WTC11 (cell line): ENCODE measurements at regions not wholly inside any gene's neighbourhood (a gene's known extent, or its start where the extent isn't known, plus 50 kb on each side); places are given as distances from the start of the nearest gene placed in this dataset.

Experiments
- ARID4B ChIP-seq: sonication (generic); formaldehyde crosslinking; IDR thresholded peaks from 2 replicates; pipeline ENCODE4 v1.8.0; 2023; ENCODE audit warnings: missing genetic modification reagents, mild to moderate bottlenecking, borderline replicate concordance
- ATF1 ChIP-seq: sonication (generic); formaldehyde crosslinking; IDR thresholded peaks from 2 replicates; pipeline ENCODE4 v1.8.1; 2023; ENCODE audit warnings: mild to moderate bottlenecking, moderate library complexity, missing genetic modification reagents
- CREB1 ChIP-seq: sonication (generic); formaldehyde crosslinking; IDR thresholded peaks from 2 replicates; pipeline ENCODE4 v1.8.0; 2023; ENCODE audit warnings: mild to moderate bottlenecking, missing genetic modification reagents
- CTCF ChIP-seq: fragments of 200-600 bp; IDR thresholded peaks from 2 replicates; pipeline ENCODE4 v1.8.0; 2022; ENCODE audit warnings: antibody characterized with exemption
- HMGA2 ChIP-seq: fragments of 250-450 bp; sonication (Bioruptor Pico); IDR thresholded peaks from 2 replicates; pipeline ENCODE4 v1.4.0; 2021; ENCODE audit warnings: mild to moderate bottlenecking, moderate library complexity
- NFE2L1 ChIP-seq: sonication (generic); formaldehyde crosslinking; IDR thresholded peaks from 2 replicates; pipeline ENCODE4 v1.8.1; 2023; ENCODE audit warnings: missing genetic modification reagents
- TCF7 ChIP-seq: sonication (generic); formaldehyde crosslinking; IDR thresholded peaks from 2 replicates; pipeline ENCODE4 v1.8.0; 2022; ENCODE audit warnings: mild to moderate bottlenecking, low read depth, missing genetic modification reagents, moderate library complexity
- ZNF425 ChIP-seq: fragments of 250-450 bp; sonication (Bioruptor Pico); conservative IDR thresholded peaks from 2 replicates; pipeline ENCODE4 v1.9.0; 2021; ENCODE audit warnings: mild to moderate bottlenecking
- ZNF671 ChIP-seq: fragments of 250-450 bp; sonication (Bioruptor Pico); IDR thresholded peaks from 2 replicates; pipeline ENCODE4 v1.8.0; 2021; ENCODE audit warnings: mild to moderate bottlenecking

GRCh38 chr6:98724537-98724936 is 109.8 kb upstream of the POU3F2 start:
- no peak for TF ChIP-seq NFE2L1 (CRISPR knock-in tag)
- TF ChIP-seq ZNF671 (CRISPR knock-in tag), result no peak
- TF ChIP-seq CTCF, result no peak
- TF ChIP-seq TCF7, result no peak
- TF ChIP-seq ZNF425 (CRISPR knock-in tag), result no peak
- no peak for TF ChIP-seq ARID4B
- TF ChIP-seq ATF1 (CRISPR knock-in tag), result no peak
- no peak for TF ChIP-seq HMGA2
- no peak for TF ChIP-seq CREB1 (CRISPR knock-in tag)
